ENCODE measurements at regions not wholly inside any gene's neighbourhood (a gene's known extent, or its start where the extent isn't known, plus 50 kb on each side); places are given as distances from the start of the nearest gene placed in this dataset.

DNA sequence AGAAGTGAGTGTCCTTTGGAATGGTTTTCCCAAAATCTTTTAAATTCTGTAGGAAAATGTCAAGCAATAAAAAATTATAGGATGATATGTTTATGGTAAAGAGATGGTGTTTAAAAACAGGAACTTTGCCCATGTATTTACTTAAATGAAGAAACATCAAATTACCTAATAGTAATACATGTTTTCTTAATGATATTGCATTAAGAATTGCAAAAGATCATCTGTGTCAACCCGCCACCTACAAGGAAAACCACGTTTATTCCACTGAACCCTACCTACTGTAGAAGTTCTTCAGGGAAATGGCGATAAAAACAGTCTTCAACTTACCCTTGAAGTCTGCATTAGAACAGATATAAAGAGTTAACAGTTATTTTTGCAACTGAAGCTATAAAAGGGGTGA lies 67.2 kb upstream of the NDP start:
- no peak for FAIRE-seq

DNA sequence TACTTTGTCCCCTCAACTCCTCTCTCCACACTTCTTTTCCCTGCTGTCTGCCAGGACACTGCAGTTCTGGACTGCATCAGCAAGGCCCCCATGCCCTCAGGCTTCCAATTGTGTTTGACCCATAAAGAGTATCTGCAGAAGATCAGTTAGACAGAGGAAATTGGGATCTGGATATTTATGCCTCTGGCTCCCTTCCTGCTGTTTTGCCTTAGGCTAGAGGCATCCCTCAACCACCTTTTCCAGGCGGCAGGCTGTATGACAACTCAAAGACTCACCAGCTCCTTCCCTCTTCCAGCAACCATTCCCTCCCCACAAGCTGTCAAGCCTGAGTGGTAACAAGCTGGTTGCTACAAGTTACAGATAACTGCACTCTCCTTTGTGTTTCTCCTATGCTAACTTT lies 66.4 kb upstream of the NDP start:
- no peak for FAIRE-seq

GRCh38 chrX:44036336-44036735 lies 63.1 kb upstream of the NDP start:
- no peak for FAIRE-seq

DNA sequence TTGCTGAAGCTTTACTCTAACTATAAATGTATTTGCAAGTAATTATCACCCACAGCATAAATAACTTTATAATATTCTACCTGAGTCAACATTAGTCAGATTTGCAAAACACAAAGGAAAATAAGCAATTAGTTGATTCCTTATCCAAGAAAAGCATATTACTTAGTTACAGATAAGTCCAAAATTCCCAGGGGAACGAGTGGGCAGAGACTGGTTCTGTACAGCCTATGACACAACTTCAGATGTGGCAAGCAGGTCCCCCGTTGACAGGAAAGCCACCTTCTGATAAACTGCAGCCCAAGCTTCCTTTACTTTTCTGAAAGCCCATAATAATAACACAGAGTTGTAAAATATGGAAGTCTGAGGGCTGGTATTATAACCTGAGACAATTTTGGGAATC lies 62.4 kb upstream of the NDP start:
- no peak for FAIRE-seq

DNA sequence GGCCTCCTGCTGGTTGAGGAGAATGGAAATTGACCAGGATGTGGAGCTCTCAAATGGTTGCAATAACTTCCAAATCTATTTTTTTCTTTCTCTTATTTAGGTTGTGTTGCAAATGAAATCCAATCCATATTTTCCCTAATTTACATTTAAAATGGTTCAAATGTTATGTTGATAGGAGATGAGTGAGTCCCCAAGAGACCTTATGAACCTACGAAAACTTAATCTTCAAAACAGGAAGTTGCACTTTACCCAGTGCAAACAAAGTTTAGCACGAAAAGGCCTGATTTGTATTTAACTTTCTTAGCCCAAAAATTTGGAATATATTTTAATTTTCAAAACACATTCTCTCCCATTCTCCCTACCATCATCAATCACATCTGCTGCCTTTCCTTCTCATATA lies 59.3 kb upstream of the NDP start:
- no peak for FAIRE-seq

DNA sequence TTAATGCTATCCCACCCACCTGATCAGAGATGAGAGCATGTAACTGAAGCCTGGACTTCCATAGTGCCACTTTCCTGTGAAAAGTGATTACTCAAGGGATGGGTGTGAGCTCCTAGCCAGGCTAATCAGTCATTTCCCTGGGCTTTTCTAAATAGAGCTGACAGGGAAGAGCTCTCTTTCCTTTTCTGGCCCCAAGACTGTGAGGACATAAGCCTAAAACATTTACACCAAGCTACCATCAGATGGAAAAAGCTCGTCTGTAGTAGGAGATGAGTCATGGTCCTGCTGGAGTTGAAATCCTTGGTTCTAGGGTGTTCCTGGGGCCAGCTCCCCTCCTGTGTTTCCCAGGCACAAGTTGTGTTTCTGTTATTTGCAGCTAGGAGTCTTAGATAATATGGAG lies 52.4 kb upstream of the NDP start:
- no peak for FAIRE-seq
